Sigmoid colon (tissue), 6 donors: ENCODE measurements at regions not wholly inside any gene's neighbourhood (a gene's known extent, or its start where the extent isn't known, plus 50 kb on each side); places are given as distances from the start of the nearest gene placed in this dataset.

Source experiments
- DNase-seq: peaks from one replicate; pipeline ENCODE4 v3.0.0-alpha.2; 2019
- H3K27ac ChIP-seq, 4 donors: fragments of 200-600 bp; sonication (generic); one replicate each; pipeline ENCODE4 v1.5.1; 2016 to 2019; ENCODE audit warnings: mild to moderate bottlenecking in 1 of 4
- H3K27me3 ChIP-seq, 3 donors: fragments of 200-600 bp; sonication (generic); one replicate each; pipeline ENCODE4 v1.5.1; 2019; ENCODE audit warnings: mild to moderate bottlenecking in 1 of 3
- H3K36me3 ChIP-seq, 4 donors: fragments of 200-600 bp; sonication (generic); one replicate each; pipeline ENCODE4 v1.5.1; 2016 to 2019
- H3K4me1 ChIP-seq, 4 donors: fragments of 200-600 bp; sonication (generic); one replicate each; pipeline ENCODE4 v1.5.1; 2017 to 2019
- H3K4me3 ChIP-seq, 4 donors: fragments of 200-600 bp; sonication (generic); one replicate each; pipeline ENCODE4 v1.5.1; 2017 to 2019; ENCODE audit warnings: mild to moderate bottlenecking in 2 of 4, moderate library complexity in 1 of 4
- H3K9me3 ChIP-seq, 4 donors: fragments of 200-600 bp in 3 of 4; sonication (generic) in 3 of 4; one replicate each; pipeline versions ENCODE4 v1.5.1 to v1.6.1; 2013 to 2019
- EP300 ChIP-seq, 4 donors: sonication (generic); formaldehyde crosslinking; IDR thresholded peaks; one replicate each; pipeline ENCODE4 v1.6.1; 2017; ENCODE audit warnings: antibody characterized with exemption in 4 of 4
- POLR2A ChIP-seq, 2 donors: fragments of 450-650 bp; IDR thresholded peaks; one replicate each; pipeline ENCODE4 v1.6.1; 2016; ENCODE audit warnings: antibody characterized with exemption in 2 of 2, mild to moderate bottlenecking in 2 of 2, moderate library complexity in 2 of 2
- POLR2AphosphoS5 ChIP-seq, 4 donors: sonication (generic); formaldehyde crosslinking; IDR thresholded peaks; one replicate each; pipeline ENCODE4 v1.6.1; 2017; ENCODE audit warnings: antibody characterized with exemption in 4 of 4
- WGBS, 2 donors: extraction: QIAGEN DNeasy Blood & Tissue Kit; methylation state at CpG; one replicate each; pipeline ENCODE4 v1.1.7; 2013; 5-methylcytosine and 5-hydroxymethylcytosine counted together
- intact Hi-C: fragments of 100-400 bp; cut with DNase I; formaldehyde crosslinking; loops from one replicate; pipeline ENCODE4 v1.15.1; 2023
- TF ChIP-seq, protein P1 (sequence below), 4 experiments: fragments of 450-650 bp in 3 of 4; fragments of 200-600 bp in 1 of 4; IDR thresholded peaks; one replicate each; pipeline ENCODE4 v1.5.1; 2016 to 2019; ENCODE audit warnings: antibody characterized with exemption in 4 of 4, mild to moderate bottlenecking in 3 of 4, moderate library complexity in 2 of 4
- donor health status: healthy with polysubstance abuse.
- donor health status: healthy.

DNA sequence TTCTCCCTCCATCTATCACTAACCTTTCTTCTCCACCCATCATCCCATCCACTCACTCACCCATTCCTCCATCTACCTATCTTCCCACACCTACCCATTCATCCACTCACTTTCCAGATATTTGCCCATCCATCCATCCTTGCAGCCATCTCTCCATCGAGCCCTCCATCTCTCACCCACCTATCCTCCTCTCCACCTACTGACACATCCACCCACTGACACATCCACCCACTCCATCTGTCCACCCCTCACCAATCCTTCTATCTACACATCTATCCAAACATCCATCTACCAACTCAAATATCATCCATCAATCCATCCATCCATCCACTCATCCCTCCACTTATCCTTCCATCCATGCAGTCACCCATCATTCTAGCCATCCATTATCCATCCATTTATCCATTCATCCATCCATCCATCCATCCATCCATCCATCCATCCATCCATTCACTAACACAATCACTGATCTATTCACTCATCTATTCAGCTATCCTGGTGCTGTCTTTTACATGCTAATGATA lies 68.9 kb upstream of the SPTLC1 start:
- WGBS, 2 donors: 80 to 85% methylated on average over 1 of the region's 1 CpG
- peaks cover 0 to 3% (median 0%) of the 10 kb centered on the region in 4 donors for H3K9me3 ChIP-seq

DNA sequence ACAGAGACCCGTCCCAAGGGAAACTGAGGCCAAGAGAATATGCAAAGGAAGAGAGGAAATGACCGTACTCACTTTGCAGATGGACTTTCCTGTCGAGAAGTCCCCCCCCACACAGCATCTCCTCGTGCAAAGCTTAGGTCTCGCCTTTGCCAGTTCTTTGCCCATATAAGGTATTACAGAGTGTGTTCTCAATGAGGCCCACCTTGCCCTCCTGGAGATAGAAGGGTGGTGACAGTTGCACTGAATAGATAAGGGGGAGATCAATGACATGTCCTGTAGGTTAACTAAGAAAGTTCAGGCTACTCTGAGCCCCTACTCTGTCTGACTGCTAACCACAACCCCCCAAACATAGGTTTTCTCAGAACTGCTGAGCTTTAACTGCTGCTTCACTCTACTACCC lies 68.2 kb upstream of the SPTLC1 start:
- peaks cover 0 to 3% (median 0%) of the 10 kb centered on the region in 4 donors for H3K9me3 ChIP-seq
- H3K4me1 ChIP-seq: no peaks in the 10 kb centered on the region
- H3K27ac ChIP-seq: no peak overlapping the region
- H3K4me3 ChIP-seq: no peak overlapping the region
- H3K27me3 ChIP-seq: no peaks in the 10 kb centered on the region
- no peaks in the 10 kb centered on the region for H3K36me3 ChIP-seq
- 73 to 80% methylated on average over 5 of the region's 5 CpGs for WGBS, 2 donors
- TF ChIP-seq POLR2A (IDR thresholded peaks at IDR 0.05) (no peak), POLR2AphosphoS5 (IDR thresholded peaks at IDR 0.05) (no peak), EP300 (IDR thresholded peaks at IDR 0.05) (no peak)
- TF ChIP-seq, protein P1, sequence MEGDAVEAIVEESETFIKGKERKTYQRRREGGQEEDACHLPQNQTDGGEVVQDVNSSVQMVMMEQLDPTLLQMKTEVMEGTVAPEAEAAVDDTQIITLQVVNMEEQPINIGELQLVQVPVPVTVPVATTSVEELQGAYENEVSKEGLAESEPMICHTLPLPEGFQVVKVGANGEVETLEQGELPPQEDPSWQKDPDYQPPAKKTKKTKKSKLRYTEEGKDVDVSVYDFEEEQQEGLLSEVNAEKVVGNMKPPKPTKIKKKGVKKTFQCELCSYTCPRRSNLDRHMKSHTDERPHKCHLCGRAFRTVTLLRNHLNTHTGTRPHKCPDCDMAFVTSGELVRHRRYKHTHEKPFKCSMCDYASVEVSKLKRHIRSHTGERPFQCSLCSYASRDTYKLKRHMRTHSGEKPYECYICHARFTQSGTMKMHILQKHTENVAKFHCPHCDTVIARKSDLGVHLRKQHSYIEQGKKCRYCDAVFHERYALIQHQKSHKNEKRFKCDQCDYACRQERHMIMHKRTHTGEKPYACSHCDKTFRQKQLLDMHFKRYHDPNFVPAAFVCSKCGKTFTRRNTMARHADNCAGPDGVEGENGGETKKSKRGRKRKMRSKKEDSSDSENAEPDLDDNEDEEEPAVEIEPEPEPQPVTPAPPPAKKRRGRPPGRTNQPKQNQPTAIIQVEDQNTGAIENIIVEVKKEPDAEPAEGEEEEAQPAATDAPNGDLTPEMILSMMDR (IDR thresholded peaks at IDR 0.05): no peak
- intact Hi-C loops: no loop called here
- no peak for DNase-seq

More for the DNA sequence above, 68.9 kb upstream of the SPTLC1 start:
- TF ChIP-seq, protein P1 (IDR thresholded peaks at IDR 0.05): no peak
- no peak for TF ChIP-seq POLR2A (IDR thresholded peaks at IDR 0.05)
- TF ChIP-seq EP300 (IDR thresholded peaks at IDR 0.05): no peak
- TF ChIP-seq POLR2AphosphoS5 (IDR thresholded peaks at IDR 0.05): no peak
- Histone ChIP-seq H3K4me1 (no peaks in the 10 kb centered on the region), H3K27me3 (no peaks in the 10 kb centered on the region), H3K27ac (no peak overlapping the region), H3K36me3 (no peaks in the 10 kb centered on the region), H3K4me3 (no peak overlapping the region)
- intact Hi-C loops: no loop called here
- no peak for DNase-seq

DNA sequence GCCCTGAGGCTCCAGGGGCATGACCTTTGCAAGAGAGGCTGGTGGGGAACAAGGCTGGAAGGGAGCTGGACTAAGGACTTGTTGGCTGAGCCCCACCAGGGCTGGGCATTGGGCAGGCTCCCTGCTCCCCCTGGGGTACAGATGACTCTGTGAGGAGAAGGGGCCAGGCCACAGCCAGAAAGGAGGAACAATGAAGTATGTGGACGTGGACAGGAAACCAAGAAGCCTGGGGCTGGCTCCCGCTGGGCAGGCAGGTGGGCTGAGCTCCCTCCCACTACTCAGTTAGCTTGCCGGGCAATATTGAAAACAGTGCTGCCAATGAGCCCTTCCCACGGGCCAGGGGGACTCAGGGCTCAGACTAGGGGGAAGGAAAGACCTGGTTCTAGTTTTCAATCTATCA lies 66.1 kb upstream of the SPTLC1 start:
- Histone ChIP-seq H3K27ac (no peak overlapping the region), H3K36me3 (no peaks in the 10 kb centered on the region), H3K4me3 (no peak overlapping the region), H3K9me3 (peaks cover 0 to 3% (median 0%) of the 10 kb centered on the region in 4 donors), H3K27me3 (no peaks in the 10 kb centered on the region), H3K4me1 (no peaks in the 10 kb centered on the region)
- 55 to 72% methylated on average over 4 of the region's 4 CpGs for WGBS, 2 donors
- DNase-seq: no peak
- intact Hi-C loops: no loop called here
- TF ChIP-seq POLR2A (IDR thresholded peaks at IDR 0.05) (no peak), POLR2AphosphoS5 (IDR thresholded peaks at IDR 0.05) (no peak), EP300 (IDR thresholded peaks at IDR 0.05) (no peak)
- TF ChIP-seq, protein P1 (IDR thresholded peaks at IDR 0.05): no peak

DNA sequence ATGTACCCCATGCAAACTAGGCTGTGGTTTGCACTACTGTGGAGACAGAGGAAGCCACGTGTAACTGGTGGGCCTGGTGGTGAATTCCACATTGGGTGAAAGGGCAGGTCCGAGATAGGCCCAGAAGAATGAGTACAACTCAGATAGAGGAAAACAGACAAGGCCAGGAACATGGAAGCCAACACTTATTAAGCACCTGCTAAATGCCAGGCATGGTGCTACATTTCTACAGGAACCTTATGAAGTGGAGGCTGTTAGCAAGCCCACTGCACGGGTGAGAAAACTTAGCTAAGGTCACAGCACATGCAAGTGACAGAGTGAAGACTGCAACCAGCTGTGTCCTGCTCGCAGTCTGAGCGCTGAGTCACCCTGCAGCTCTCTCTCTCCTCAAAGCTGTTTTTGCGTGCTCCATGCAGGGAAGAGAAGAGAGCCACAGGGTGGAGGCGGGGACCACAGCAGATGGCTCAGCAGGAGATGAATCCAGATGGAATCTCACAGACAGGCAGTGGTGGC lies 65.5 kb upstream of the SPTLC1 start:
- H3K36me3 ChIP-seq: no peaks in the 10 kb centered on the region
- no peak overlapping the region for H3K4me3 ChIP-seq
- TF ChIP-seq POLR2AphosphoS5 (IDR thresholded peaks at IDR 0.05): no peak
- TF ChIP-seq, protein P1 (IDR thresholded peaks at IDR 0.05): no peak
- TF ChIP-seq POLR2A (IDR thresholded peaks at IDR 0.05): no peak
- no peak for TF ChIP-seq EP300 (IDR thresholded peaks at IDR 0.05)
- no peak overlapping the region for H3K27ac ChIP-seq
- no peak for DNase-seq
- H3K27me3 ChIP-seq: no peaks in the 10 kb centered on the region
- intact Hi-C loops: no loop called here
- H3K9me3 ChIP-seq: peaks cover 0 to 3% (median 0%) of the 10 kb centered on the region in 4 donors
- WGBS, 2 donors: 55 to 76% methylated on average over 7 of the region's 7 CpGs
- H3K4me1 ChIP-seq: no peaks in the 10 kb centered on the region

DNA sequence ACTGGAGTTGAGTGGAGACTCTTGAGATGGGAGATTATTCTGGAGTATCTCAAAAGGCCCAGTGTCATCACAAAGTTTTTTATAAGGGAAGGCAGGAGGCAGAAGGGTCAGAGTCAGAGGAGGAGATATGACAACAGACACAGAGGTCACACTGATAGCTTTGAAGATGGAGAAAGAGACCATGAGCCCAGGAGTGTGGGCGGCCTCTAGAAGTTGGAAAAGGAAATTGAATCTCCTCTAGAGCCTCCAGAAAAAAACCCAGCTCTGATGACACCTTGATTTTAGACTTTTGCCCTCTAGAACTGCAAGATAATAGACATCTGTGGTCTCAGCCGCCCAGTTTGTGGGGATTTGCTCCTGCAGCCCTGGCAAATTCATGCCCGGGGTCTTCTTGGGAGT lies 64.8 kb upstream of the SPTLC1 start:
- WGBS, 2 donors: 93% methylated on average over 3 of the region's 3 CpGs
- Histone ChIP-seq H3K4me1 (no peaks in the 10 kb centered on the region), H3K36me3 (no peaks in the 10 kb centered on the region), H3K27ac (no peak overlapping the region), H3K27me3 (no peaks in the 10 kb centered on the region), H3K4me3 (no peak overlapping the region), H3K9me3 (peaks cover 0 to 3% (median 0%) of the 10 kb centered on the region in 4 donors)
- TF ChIP-seq, protein P1 (IDR thresholded peaks at IDR 0.05): no peak
- TF ChIP-seq EP300 (IDR thresholded peaks at IDR 0.05): no peak
- no peak for TF ChIP-seq POLR2AphosphoS5 (IDR thresholded peaks at IDR 0.05)
- TF ChIP-seq POLR2A (IDR thresholded peaks at IDR 0.05): no peak
- intact Hi-C loops: no loop called here
- DNase-seq: no peak
